Dedifferentiated amniotic fluid mesenchymal stem cell (primary cell): ENCODE measurements at regions not wholly inside any gene's neighbourhood (a gene's known extent, or its start where the extent isn't known, plus 50 kb on each side); places are given as distances from the start of the nearest gene placed in this dataset.

ENCODE experiments used
- DNase-seq: peaks from one replicate; pipeline ENCODE4 v3.0.0-alpha.2; 2016; ENCODE audit errors: extremely low spot score

- DNase-seq, result no peak
Observed at GRCh38 chr6:95501032-95501904, 76.1 kb upstream of the MANEA start.

- no peak for DNase-seq
Observed at GRCh38 chr6:95503568-95503967, 73.8 kb upstream of the MANEA start.

- DNase-seq, result no peak
Observed at GRCh38 chr6:95511404-95511803, 65.9 kb upstream of the MANEA start.

GRCh38 chr6:95515975-95516374 lies 61.4 kb upstream of the MANEA start:
- no peak for DNase-seq

GRCh38 chr6:95517004-95517403 lies 60.3 kb upstream of the MANEA start:
- no peak for DNase-seq

- DNase-seq, result no peak
Observed at GRCh38 chr6:95517568-95517967, 59.8 kb upstream of the MANEA start.

- DNase-seq, result no peak
Observed at GRCh38 chr6:95518630-95519227, 58.6 kb upstream of the MANEA start.

GRCh38 chr6:95519228-95520037 lies 57.9 kb upstream of the MANEA start:
- no peak for DNase-seq

- no peak for DNase-seq
Observed at GRCh38 chr6:95521181-95521580, 56.2 kb upstream of the MANEA start.
